ENCODE measurements at regions not wholly inside any gene's neighbourhood (a gene's known extent, or its start where the extent isn't known, plus 50 kb on each side); places are given as distances from the start of the nearest gene placed in this dataset.
A peak's percentile ranks its signal among the peaks of the same experiment; 100 is the strongest.

- DNase-seq, result no peak
Measured at GRCh38 chr7:98514211-98515031, 102.7 kb upstream of the NPTX2 start.

DNA sequence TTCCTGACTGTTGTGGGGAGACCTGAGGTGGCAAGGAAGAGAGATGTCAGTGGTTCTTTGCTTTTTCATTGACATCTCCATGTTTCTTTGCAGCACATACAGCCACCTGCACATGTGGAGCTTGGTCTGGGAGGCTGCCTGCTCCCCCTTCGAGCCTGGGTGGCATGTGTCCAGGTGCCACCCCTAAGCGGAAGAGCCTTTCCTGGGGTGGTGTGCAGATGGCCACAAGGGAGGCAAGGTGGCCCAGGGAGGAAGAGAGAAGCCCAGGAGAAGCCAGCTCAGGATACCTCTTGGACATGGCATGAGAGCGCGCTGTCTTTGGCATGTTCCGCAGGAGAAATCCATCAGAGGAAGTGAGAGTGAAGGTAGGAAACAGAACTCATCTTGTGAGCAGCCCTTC is 105.9 kb upstream of the NPTX2 start:
- no peak for DNase-seq

DNA sequence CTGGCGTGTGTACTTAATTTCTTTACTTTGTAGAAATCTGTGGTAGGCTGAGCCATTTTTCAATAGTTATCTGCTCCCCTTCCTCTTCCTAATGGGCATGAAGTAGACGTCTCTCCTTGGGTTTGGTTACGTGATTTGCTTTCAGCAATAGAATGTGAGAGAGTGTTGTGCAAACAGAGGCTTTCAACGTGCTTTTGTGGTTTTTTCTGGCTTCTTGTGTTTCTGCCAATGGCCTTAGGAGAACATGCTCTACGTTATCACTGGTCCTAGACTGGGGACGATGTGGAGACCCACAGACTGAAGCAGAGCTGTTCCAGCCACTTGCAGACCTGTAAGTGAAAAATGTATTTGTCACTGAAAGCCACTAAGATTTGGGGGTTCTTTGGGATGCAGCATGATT is 107.2 kb upstream of the NPTX2 start:
- no peak for DNase-seq

DNA sequence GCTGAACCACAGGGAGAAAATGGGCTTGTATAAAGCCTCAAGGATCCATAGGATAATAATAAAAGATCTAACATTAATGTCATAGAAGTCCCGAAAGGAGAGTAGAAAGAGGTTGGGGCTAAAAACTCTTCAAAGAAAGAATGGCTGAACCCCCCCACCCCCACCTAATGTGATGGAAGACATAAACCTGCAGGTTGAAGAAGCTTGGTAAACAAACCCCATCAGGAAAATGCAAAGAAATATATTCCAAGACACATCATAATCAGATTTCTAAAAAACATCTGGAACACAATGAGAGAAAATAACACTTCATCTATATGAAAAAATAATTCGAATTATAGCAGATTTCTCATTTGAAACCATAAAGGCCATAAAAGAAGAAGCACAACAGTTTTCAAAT is 105.6 kb upstream of the BAIAP2L1 start:
- DNase-seq, result no peak

GRCh38 chr7:98500764-98501163 is 99.9 kb upstream of the BAIAP2L1 start:
- peak; percentile 41 for DNase-seq

DNA sequence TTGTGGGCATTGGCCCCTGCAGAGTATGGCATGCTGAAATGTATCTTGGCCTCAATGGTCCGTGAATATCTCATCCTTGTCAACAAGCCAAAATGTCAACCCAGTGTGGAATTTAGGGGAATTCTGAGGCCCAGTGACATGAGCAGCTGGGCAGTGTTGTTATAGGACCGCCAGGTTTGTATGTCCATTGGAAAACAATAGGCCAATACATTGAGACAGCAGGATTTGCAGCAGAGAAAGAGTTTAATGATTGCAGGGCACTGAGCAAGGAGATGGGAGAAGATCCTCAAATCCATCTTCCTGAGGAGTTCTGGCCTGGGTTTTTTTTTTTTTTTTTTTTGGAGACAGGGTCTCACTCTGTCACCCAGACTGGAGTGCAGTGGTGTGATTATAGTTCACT is 95.7 kb upstream of the BAIAP2L1 start:
- no peak for DNase-seq

DNA sequence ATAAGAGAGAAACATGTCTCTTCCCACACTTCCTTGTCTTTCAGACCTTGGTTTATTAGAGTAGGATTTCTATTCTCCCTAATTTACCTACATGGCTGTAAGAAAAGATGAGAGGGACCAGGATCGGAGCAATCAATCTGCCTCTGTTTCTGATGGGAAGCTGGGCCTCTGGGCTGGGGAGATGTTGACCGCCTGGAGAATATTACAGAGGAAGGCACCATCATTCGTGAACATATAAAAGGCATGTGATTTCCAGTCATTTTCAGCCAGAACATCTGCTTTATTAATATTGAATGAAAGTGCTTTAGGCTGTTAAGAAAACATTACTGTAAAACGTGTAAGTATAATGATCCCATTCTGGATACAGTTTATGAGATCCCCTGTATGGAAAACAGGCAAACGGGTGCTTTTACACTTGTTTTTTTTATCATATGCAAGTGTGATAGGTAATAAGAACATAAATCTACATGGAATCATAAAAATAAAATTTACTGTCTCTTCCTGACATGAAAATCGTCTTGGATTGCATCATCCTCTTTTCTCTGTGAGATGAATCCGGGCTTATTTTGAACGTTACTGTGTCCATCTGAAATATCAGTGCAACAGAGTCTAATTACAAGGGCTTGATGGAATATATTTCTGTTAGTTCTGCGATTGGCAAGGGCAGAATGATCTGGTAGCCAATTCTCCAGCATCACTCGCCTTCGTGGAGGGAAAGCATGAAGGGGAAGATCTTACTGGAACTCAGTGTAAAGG is 94.5 kb upstream of the BAIAP2L1 start:
- DNase-seq, result no peak

DNA sequence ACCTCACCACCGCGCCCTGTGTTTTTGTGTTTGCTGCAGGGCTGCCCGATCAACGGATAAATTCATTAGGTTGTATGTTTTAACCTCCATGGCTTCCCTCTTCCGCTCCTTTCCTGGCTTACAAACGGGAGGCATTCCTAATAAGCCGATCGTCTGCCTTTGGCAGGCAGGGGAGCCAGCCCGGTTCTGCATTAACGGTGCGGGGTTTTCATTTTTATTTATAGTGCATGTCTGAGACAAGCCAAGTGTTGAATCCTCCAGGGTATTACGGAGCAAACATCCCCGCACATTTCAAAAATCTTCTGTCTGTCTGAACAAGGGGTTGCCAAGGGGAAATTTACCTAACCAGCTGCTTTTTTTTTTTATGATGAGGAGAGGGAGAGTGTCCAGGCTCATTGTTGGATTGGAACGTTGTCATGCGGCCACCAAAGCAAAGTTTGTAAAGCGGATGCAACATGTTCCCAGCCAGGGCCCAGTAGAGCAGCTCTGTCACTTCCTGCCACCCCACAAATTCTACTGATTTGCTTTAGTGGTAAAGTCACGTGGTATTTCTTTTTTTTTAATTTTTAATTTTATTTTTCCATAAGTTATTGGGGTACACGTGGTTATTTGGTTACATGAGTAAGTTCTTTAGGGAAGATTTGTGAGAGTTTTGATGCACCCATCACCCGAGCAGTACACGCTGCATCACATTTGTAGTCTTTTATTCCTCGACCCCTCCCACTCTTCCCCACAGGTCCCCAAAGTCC is 92.3 kb upstream of the BAIAP2L1 start:
- peak; percentile 31 for DNase-seq

DNA sequence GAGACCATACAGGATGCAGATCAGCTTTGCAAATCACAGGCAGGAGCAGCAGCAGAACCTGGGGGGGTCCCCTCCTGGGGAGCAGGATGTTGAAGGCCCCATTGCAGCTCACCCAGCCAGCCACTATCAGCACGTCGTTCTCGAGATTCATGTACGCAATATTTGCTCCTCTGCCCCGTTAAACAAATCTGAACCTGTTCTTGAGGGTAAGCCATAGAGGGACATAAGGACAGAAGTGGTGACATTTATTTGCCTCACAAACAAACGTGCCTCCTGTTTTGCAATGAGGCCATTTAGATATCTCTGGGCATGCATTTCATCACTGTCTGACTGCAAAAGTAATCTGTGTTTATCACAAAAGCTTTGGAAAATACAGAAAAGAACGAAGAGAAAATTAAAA is 87.3 kb upstream of the BAIAP2L1 start:
- DNase-seq, result no peak

- peak; percentile 39 for DNase-seq
Measured at GRCh38 chr7:98483964-98484545, 83.2 kb upstream of the BAIAP2L1 start.

- DNase-seq, result no peak
Measured at GRCh38 chr7:98483276-98483963, 82.5 kb upstream of the BAIAP2L1 start.

- DNase-seq, result no peak
Measured at GRCh38 chr7:98479318-98479717, 78.4 kb upstream of the BAIAP2L1 start.

- no peak for DNase-seq
Measured at GRCh38 chr7:98475352-98475751, 74.5 kb upstream of the BAIAP2L1 start.

GRCh38 chr7:98474558-98474957 is 73.7 kb upstream of the BAIAP2L1 start:
- no peak for DNase-seq

- peak; percentile 46 for DNase-seq
Measured at GRCh38 chr7:98472521-98472954, 71.6 kb upstream of the BAIAP2L1 start.

GRCh38 chr7:98470485-98471240 is 69.8 kb upstream of the BAIAP2L1 start:
- DNase-seq, result peak; percentile 61

GRCh38 chr7:98469088-98469487 is 68.2 kb upstream of the BAIAP2L1 start:
- DNase-seq, result no peak

- DNase-seq, result no peak
Measured at GRCh38 chr7:98467570-98468312, 66.9 kb upstream of the BAIAP2L1 start.

DNA sequence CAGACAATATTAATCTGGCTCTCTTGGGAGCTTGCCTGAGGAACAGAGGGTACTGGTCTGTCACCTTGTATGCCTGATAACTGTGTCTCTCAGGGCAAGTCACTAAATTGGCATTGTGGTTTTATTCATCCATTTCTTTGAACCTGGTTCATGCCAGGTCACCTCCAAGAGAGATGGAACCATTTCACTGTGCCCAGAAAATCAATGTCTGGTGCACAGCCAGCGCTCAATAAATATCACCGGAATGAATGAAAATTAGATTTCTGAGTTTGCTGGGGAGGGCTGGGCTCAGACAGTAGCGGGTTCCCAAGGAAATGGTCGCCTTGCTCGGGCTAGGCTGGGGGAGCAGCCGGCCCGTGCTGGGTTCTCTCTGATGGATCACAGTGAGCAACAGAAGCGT is 64.1 kb upstream of the BAIAP2L1 start:
- no peak for DNase-seq

DNA sequence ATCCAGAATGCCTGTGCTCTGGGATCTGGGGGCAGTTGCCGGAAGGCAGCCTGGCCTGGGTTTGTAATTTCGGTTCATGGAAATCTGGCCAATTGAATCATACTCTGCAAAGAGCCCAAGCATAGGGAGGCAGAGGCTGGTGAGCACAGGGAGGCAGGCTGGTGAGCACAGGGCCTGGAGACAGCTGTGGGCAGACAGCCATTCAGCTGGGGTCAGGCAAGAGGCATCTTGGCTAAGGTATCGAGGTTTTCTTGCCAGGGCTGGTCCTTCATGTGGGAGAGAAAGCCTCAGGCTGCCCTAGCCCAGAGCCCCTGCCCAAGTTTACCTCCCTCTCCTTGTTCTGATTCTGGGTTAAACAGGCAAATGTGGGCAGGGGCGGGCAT is 63.7 kb upstream of the BAIAP2L1 start:
- DNase-seq, result no peak
